ENCODE measurements at regions not wholly inside any gene's neighbourhood (a gene's known extent, or its start where the extent isn't known, plus 50 kb on each side); places are given as distances from the start of the nearest gene placed in this dataset.

- TF ChIP-seq, protein P1, sequence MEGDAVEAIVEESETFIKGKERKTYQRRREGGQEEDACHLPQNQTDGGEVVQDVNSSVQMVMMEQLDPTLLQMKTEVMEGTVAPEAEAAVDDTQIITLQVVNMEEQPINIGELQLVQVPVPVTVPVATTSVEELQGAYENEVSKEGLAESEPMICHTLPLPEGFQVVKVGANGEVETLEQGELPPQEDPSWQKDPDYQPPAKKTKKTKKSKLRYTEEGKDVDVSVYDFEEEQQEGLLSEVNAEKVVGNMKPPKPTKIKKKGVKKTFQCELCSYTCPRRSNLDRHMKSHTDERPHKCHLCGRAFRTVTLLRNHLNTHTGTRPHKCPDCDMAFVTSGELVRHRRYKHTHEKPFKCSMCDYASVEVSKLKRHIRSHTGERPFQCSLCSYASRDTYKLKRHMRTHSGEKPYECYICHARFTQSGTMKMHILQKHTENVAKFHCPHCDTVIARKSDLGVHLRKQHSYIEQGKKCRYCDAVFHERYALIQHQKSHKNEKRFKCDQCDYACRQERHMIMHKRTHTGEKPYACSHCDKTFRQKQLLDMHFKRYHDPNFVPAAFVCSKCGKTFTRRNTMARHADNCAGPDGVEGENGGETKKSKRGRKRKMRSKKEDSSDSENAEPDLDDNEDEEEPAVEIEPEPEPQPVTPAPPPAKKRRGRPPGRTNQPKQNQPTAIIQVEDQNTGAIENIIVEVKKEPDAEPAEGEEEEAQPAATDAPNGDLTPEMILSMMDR (IDR thresholded peaks at IDR 0.05; ENCODE audit: borderline replicate concordance, extremely low read depth, insufficient read depth), result no peak
- no peak overlapping the region for H3K9ac ChIP-seq (ENCODE audit: low read length in 3 of 3)
- H3K27ac ChIP-seq (ENCODE audit: low read depth in 2 of 2, low read length in 2 of 2), result no peak overlapping the region
- H3K4me3 ChIP-seq (ENCODE audit: low read length in 3 of 3), result no peak overlapping the region
- intact Hi-C loops (cut with DNase I), result no loop called here
- no peaks in the 10 kb centered on the region for H3K27me3 ChIP-seq (ENCODE audit: control insufficient read depth, insufficient read depth, low read length)
- no peaks in the 10 kb centered on the region for H3K4me1 ChIP-seq (ENCODE audit: control insufficient read depth in 2 of 3, insufficient read depth in 2 of 3, low read depth in 1 of 3, low read length in 3 of 3)
- H3K9me3 ChIP-seq (ENCODE audit: control insufficient read depth in 2 of 3, insufficient read depth in 1 of 3, low read length in 3 of 3), result no peaks in the 10 kb centered on the region
- no peak for FAIRE-seq
- H3K36me3 ChIP-seq (ENCODE audit: control insufficient read depth in 2 of 3, insufficient read depth in 3 of 3, low read length in 3 of 3), result no peaks in the 10 kb centered on the region
- DNase-seq, result no peak
These were observed 665.7 kb downstream of the CDH8 start for GRCh38 chr16:61370564-61370963.

- no peak overlapping the region for H3K9ac ChIP-seq (ENCODE audit: low read length in 3 of 3)
- H3K36me3 ChIP-seq (ENCODE audit: control insufficient read depth in 2 of 3, insufficient read depth in 3 of 3, low read length in 3 of 3), result no peaks in the 10 kb centered on the region
- intact Hi-C loops (cut with DNase I), result no loop called here
- H3K4me3 ChIP-seq (ENCODE audit: low read length in 3 of 3), result no peak overlapping the region
- TF ChIP-seq, protein P1 (IDR thresholded peaks at IDR 0.05; ENCODE audit: borderline replicate concordance, extremely low read depth, insufficient read depth), result no peak
- H3K27me3 ChIP-seq (ENCODE audit: control insufficient read depth, insufficient read depth, low read length), result no peaks in the 10 kb centered on the region
- no peaks in the 10 kb centered on the region for H3K4me1 ChIP-seq (ENCODE audit: control insufficient read depth in 2 of 3, insufficient read depth in 2 of 3, low read depth in 1 of 3, low read length in 3 of 3)
- H3K27ac ChIP-seq (ENCODE audit: low read depth in 2 of 2, low read length in 2 of 2), result no peak overlapping the region
- FAIRE-seq (no peak), DNase-seq (no peak)
- no peaks in the 10 kb centered on the region for H3K9me3 ChIP-seq (ENCODE audit: control insufficient read depth in 2 of 3, insufficient read depth in 1 of 3, low read length in 3 of 3)
These were observed 670.2 kb downstream of the CDH8 start for GRCh38 chr16:61366006-61366405.

- Histone ChIP-seq H3K4me3 (ENCODE audit: low read length in 3 of 3) (no peak overlapping the region), H3K27ac (ENCODE audit: low read depth in 2 of 2, low read length in 2 of 2) (no peak overlapping the region), H3K36me3 (ENCODE audit: control insufficient read depth in 2 of 3, insufficient read depth in 3 of 3, low read length in 3 of 3) (no peaks in the 10 kb centered on the region), H3K27me3 (ENCODE audit: control insufficient read depth, insufficient read depth, low read length) (no peaks in the 10 kb centered on the region), H3K9ac (ENCODE audit: low read length in 3 of 3) (no peak overlapping the region), H3K9me3 (ENCODE audit: control insufficient read depth in 2 of 3, insufficient read depth in 1 of 3, low read length in 3 of 3) (no peaks in the 10 kb centered on the region), H3K4me1 (ENCODE audit: control insufficient read depth in 2 of 3, insufficient read depth in 2 of 3, low read depth in 1 of 3, low read length in 3 of 3) (no peaks in the 10 kb centered on the region)
- TF ChIP-seq, protein P1 (IDR thresholded peaks at IDR 0.05; ENCODE audit: borderline replicate concordance, extremely low read depth, insufficient read depth), result no peak
- intact Hi-C loops (cut with DNase I), result no loop called here
- DNase-seq (no peak), FAIRE-seq (no peak)
These were observed 671.2 kb downstream of the CDH8 start for GRCh38 chr16:61364990-61365389.

GRCh38 chr16:61362585-61362984, 673.7 kb downstream of the CDH8 start:
- intact Hi-C loops (cut with DNase I), result no loop called here
- H3K36me3 ChIP-seq (ENCODE audit: control insufficient read depth in 2 of 3, insufficient read depth in 3 of 3, low read length in 3 of 3), result no peaks in the 10 kb centered on the region
- DNase-seq, result no peak
- no peaks in the 10 kb centered on the region for H3K9me3 ChIP-seq (ENCODE audit: control insufficient read depth in 2 of 3, insufficient read depth in 1 of 3, low read length in 3 of 3)
- no peak for FAIRE-seq
- H3K4me3 ChIP-seq (ENCODE audit: low read length in 3 of 3), result no peak overlapping the region
- TF ChIP-seq, protein P1 (IDR thresholded peaks at IDR 0.05; ENCODE audit: borderline replicate concordance, extremely low read depth, insufficient read depth), result no peak
- H3K27me3 ChIP-seq (ENCODE audit: control insufficient read depth, insufficient read depth, low read length), result no peaks in the 10 kb centered on the region
- no peak overlapping the region for H3K9ac ChIP-seq (ENCODE audit: low read length in 3 of 3)
- no peak overlapping the region for H3K27ac ChIP-seq (ENCODE audit: low read depth in 2 of 2, low read length in 2 of 2)
- no peaks in the 10 kb centered on the region for H3K4me1 ChIP-seq (ENCODE audit: control insufficient read depth in 2 of 3, insufficient read depth in 2 of 3, low read depth in 1 of 3, low read length in 3 of 3)

All from kidney (tissue), 13 donors.